GM19467 (cell line): ENCODE measurements at regions not wholly inside any gene's neighbourhood (a gene's known extent, or its start where the extent isn't known, plus 50 kb on each side); places are given as distances from the start of the nearest gene placed in this dataset.

Experiments used
- ATAC-seq: cut with Tn5 transposase; IDR thresholded peaks from one replicate; pipeline ENCODE4 v1.9.1; 2021; ENCODE audit warnings: mild to moderate bottlenecking, moderate library complexity; ENCODE audit not compliant: unreplicated experiment

GRCh38 chr21:41037936-41038335, 130.0 kb upstream of the BACE2 start:
- ATAC-seq, result no peak

DNA sequence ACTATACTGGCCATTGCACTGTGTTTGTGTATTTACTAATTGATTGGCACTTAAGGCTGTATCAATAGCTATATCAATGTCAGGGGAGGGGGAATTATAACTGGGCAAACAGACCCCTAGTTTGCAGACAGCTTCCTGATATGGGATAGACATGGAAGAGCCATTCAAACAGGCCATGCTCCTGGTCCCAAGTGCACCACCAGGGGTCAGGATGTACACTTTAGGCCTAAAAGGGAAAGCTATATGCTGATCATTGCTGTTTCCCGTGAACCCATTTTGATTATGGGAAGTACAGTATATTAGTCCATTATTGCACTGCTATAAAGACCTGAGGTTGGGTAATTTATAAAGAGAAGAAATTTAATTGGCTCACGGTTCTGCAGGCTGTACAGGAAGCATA, 124.9 kb upstream of the BACE2 start:
- ATAC-seq, result no peak

DNA sequence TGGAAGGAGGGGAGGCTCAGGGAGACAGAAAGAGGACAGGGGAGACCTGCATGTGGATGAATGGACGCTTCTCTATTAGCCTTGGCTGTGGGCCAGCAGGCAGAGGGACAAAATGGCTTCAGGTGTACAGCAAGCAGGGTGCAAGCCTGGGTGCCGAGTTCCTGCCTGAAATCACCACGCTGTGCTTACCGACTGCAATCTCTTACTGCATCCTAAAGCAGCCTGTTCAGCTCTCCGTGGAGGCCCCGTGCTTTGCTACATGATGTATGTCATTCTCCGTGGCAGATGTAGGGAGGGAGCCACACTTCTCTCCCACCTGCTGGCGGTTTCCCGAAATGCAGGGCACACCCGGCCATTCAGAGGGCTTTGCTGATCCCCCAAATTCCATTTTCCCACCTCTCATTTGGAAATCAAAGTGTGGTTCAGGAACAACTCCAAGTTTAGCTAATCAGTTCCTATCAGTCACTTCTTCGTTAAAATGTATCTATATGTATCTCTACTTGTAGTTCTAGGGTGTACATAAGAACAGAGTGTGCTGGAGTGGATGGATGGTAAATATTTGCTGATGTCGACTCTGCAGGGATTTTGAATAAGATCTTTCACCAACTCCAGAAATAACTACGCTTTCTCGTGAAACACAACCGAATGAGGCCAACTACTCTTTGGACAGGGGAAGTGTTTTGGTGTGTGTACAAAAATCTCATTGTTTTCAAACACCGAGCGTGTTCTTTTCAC, 122.3 kb upstream of the BACE2 start:
- ATAC-seq, result no peak

DNA sequence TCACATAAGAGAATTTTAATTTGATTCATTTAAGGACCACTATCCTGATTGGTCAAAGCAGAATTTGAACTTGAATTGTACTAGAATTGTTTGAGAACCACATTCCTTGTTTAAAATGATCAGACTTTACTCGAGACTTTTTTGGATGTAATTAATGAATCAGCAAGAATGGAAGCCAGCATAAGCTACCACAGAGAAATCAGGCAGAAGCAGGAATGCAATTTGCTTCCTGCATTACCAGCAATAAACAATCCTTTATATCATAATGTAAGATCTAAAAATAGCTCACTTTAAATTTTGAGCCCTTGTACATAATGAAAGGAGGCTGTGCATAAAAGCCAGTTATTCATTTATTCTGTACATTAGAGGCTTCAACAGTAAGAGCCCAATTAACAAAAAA, 119.8 kb upstream of the BACE2 start:
- no peak for ATAC-seq

DNA sequence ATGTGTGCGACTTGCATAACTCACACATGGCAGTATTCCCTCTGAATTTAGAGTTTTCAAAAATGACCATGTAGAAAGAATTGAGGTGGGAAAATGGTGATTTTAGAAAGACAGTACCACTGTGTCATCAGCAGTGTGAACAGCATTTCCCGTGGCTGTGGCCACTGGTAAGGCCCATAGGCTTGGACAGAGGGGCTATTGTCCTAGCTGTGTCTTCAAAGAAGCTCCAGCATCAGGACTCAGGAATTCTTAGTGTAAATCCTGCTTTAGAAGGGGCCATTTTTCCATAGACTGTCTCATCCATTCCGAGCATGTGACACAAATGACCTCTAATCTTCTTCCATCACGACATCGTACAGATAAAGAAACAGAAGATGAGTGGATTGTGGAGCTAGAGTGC, 119.3 kb upstream of the BACE2 start:
- no peak for ATAC-seq

GRCh38 chr21:41052820-41053555, 115.0 kb upstream of the BACE2 start:
- ATAC-seq, result no peak

- no peak for ATAC-seq
Measured at GRCh38 chr21:41054018-41054578, 113.9 kb upstream of the BACE2 start.

GRCh38 chr21:41055266-41055665, 112.7 kb upstream of the BACE2 start:
- no peak for ATAC-seq

DNA sequence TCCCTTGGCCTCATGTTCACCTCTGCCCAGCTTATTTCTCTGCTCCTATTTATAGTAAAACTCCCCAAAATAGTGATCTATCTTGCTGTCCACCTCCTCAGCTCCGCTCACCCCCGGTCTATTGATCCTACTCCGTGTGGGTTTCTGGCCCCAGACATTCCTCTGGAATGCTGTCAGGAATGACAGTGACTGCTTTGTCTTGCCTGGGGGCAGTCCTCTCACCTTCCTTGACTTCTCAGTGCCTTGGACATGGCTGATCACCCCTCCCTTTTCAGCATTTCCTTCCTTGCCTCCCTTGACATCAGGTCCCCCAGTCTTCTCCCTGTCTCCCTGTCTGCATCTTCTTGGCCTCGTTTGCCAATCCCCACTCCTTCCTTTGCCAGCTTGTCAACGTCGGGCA, 108.1 kb upstream of the BACE2 start:
- no peak for ATAC-seq

- no peak for ATAC-seq
Measured at GRCh38 chr21:41061701-41062100, 106.3 kb upstream of the BACE2 start.

DNA sequence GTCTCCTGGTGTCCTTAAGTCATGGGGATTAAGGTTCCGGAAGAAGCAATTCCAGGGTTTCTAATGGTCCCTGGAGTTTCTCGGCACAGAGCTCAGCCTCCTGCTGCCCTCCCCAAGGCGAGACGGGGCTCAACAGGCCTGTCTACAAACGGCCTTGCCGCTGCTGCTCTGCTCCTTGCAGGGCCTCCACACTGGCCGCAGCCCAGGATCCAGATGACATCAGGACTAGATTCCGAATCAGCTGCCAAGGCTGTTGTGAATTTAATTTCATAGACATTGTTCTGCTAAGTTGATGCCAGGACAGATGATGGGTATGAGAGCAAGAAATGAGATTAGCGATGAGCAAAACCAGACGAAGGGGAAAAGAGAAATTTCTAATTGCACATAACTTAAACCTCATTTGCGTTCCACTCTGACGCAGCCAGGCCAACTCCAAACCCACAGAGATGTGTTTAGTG, 103.6 kb upstream of the BACE2 start:
- ATAC-seq, result no peak

- no peak for ATAC-seq
Measured at GRCh38 chr21:41064951-41065350, 103.0 kb upstream of the BACE2 start.

DNA sequence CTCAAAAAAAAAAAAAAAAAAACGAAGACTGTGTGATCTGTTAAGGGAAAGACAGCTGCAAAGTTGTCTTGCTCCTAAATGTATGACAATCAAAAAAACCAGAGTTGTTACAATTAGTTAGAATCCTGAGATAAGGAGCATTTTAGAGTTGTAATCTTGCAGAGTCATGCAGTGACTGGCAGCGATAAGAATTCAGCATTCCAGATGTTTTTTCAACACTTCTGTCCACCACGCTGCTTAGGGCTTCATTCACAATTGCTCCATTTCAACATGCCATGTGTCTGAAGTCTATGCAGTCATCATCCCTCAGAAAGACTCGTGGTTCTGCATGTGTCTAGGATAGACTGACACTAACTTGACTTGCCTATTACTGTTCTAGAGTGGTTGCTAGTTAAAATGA, 102.4 kb upstream of the BACE2 start:
- ATAC-seq, result no peak

- ATAC-seq, result no peak
Measured at GRCh38 chr21:41066086-41066938, 101.6 kb upstream of the BACE2 start.

DNA sequence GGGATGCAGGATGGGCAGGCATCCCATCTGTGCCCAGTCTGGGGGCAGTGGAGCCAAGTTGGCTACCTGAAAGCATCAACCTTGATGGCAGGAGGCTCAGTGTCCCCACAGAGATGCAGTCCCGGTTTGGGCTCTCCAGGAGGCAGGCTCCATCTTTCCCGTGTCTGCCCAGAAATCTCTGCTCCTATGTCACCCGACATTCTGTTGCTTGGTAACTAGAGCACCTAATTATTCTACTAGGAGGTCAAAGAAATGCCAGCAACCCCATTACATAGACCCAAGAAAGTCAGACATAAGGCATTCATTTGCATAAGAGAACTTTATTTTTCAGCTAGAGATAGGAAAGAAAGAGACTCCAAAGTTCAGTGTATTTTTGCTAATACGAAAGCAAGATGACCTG, 100.3 kb upstream of the BACE2 start:
- no peak for ATAC-seq

DNA sequence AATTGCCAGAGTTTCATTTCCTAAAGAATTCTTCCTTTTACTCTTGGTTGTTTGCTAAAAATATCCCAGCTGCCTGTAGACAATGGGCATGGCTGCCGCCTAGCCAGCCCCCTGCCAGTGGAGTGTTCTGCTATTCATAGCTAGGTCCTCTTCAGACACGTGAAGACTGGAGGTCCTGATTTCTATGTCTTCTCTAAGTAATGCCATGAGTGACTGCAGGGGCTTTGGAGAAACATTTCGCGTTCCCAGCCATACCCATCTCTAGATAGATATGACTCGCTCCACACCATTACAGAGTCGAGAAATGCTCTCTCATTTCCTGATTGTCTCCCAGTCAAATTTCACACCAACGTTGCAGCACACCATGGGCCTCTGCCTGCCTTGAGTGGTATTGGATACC, 99.5 kb upstream of the BACE2 start:
- no peak for ATAC-seq

DNA sequence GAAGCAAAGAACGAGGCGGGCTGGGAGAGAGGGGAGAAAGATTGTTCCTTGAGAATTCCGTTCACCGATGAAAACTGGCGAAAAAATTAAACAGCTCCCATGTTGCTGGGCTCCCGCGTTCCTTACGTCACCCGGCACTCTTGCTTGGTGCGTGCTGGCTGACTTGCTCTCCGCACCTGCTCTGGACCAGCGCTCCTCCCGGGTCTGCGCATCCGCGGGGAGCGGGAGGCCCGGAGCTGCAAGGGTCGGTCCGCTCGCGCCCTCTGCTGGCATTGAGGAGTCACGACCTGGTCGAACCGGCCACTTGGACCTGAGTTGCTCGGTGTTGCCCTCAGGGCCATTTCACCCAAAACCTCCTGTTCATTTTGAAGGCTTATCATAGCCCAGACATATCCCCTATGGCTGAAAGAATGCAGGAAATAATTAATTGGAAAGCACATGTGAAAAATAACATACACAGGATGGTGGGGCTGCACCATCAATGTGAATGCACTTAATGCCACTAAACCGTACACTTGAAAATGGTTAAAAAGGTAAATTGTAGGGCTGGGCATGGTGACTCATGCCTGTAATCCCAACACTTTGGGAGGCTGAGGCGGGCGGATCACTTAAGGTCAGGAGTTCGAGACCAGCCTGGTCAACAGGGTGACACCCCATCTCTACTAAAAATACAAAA, 98.9 kb upstream of the BACE2 start:
- ATAC-seq, result peak; percentile 97

DNA sequence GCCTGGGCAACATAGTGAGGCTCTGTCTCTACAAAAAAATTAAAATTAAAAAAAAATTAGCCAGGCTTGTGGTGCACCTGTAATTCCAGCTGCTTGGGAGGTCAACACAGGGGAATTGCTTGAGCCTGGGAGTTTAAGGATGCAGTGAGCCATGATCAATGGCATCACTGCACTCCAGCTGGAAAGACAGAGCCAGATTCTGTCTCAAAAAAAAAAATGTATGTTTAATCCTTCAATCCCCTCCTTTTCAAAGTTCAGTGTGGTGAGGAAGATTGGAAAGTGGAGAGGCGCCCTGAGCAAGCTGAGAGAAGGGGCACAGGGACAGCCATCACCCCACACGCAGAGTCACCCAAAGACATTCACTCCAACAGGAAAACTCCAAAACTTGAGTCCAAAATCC, 97.7 kb upstream of the BACE2 start:
- no peak for ATAC-seq

GRCh38 chr21:41071258-41072171, 96.4 kb upstream of the BACE2 start:
- no peak for ATAC-seq

GRCh38 chr21:41073558-41073957, 94.4 kb upstream of the BACE2 start:
- ATAC-seq, result no peak
